MV-4-11 (cell line): ENCODE measurements at regions not wholly inside any gene's neighbourhood (a gene's known extent, or its start where the extent isn't known, plus 50 kb on each side); places are given as distances from the start of the nearest gene placed in this dataset.
"Not testable (repeated sequence)": the region's sequence is repeated elsewhere in the genome, so short reads cannot be mapped to it uniquely, and the experiment has no call there.

Experiments
- DNase-seq: peaks from one replicate; lab custom pipeline; 2025; lab: John Stamatoyannopoulos, UW

- DNase-seq = no peak
Observed at GRCh38 chr21:31455506-31455905, 111.4 kb upstream of the TIAM1 start.

DNA sequence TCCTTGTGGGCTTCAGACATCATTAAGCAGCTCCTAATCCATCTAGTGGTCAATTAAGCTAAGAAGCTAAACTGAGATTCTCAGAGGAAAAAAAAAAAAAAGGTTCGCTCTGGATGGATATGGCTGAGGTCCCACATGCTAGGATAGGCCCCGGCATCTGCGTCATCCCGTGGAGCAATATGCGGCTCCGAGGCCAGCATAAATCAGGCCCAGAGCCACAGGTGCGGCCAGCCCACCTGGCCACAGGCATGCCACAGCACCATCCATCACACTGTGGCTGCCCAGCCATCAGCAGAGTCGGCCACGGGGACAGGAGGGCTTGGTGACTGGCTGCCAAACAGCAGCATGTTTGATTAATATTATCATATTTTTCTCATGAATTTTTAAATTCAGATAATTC is 106.9 kb upstream of the TIAM1 start:
- no peak for DNase-seq

- DNase-seq = no peak
Observed at GRCh38 chr21:31449921-31450535, 106.0 kb upstream of the TIAM1 start.

DNA sequence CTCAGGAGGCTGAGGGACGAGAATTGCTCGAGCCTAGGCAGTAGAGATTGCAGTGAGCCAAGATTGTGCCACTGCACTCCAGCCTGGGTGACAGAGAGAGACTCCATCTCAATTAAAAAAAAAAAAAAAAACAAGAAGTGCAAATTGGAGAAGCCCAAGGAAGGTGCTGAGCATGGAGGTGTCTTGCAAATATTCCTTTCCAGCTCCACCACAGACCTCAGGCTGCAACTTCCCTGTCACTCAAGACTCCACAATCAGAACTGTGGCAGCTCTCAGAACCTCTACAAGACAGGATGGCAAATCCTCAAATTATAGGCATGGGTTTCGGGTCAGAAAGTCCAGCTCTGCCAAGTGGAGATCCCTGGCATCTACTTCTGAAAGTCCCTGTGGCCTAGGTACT is 104.4 kb upstream of the TIAM1 start:
- peak; percentile 54 for DNase-seq

- DNase-seq = no peak
Observed at GRCh38 chr21:31447505-31447904, 103.4 kb upstream of the TIAM1 start.

DNA sequence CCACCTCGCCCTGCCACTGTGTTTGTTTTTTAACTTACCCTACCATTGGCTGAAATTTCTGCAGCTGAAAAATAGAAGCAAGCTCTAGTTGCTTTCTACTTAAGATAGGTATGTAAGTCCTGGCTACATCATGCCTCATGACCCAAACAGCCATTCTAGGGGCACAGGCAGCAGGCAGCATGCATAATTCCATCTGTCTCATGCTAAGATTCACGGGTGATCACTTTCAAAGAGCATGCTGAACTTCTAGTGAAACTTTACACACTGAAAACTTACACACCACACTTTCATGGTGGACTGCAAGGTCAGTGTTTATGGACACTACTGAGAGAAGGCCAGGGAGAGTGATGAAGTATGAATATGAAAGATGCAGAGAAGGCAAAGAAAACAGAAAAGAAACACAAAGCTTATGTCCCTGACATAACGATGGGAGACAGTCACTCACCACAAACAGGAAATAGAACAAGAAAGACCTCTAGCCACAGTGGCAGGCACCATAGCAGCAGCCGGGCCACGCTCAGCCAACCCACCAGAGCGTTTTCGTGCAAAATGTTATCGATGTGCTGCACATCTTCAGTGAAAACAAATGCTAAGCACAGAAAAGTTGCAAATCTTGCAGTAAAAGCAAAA is 102.3 kb upstream of the TIAM1 start:
- DNase-seq = peak; percentile 63

GRCh38 chr21:31445137-31445536 is 101.1 kb upstream of the TIAM1 start:
- no peak for DNase-seq

- DNase-seq = peak; percentile 58
Observed at GRCh38 chr21:31443736-31444521, 99.9 kb upstream of the TIAM1 start.

DNA sequence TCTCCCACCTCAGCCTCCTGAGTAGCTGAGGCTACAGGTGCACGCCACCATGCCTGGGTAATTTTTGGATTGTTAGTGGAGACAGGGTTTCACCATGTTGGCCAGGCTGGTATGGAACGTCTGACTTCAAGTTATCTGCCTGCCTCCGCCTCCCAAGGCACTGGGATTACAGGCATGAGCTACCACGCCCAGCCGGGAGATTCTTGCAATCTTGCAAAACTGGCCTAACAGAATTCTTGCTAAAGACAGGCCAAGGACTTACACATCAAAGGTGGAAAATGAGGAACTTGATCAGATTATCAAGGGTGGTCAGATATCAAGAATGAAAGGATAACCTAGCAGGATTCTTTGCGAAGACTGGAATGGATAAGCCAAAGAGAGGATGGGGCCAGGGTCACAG is 98.3 kb upstream of the TIAM1 start:
- no peak for DNase-seq

GRCh38 chr21:31429506-31429905 is 85.4 kb upstream of the TIAM1 start:
- no peak for DNase-seq

DNA sequence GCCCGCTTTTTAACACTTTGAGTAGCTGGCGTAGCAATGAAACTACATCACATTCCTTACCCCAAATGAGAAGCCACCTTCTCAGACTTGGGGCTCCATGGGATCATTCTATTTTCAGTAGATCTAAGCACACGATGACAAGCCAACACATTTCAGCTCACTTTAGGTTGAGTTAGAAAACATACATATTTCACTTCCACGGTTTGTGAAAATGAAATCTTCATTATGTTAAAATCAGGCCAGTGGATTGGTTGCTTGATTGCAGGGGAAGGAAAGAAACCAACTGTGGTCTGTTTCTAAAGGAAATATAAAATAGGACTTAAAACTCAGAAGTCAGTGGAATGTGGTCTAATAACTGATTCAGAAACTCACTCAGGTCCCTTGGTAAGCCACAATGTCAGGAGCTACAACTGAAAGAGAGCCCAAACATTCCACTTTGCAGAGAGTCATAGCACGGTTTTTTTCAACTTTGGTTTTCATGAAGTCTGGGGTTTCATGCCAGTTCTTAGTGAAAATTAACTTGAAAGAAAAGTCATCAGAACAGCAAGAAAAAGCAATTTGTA is 82.3 kb upstream of the TIAM1 start:
- peak; percentile 10 for DNase-seq

- no peak for DNase-seq
Observed at GRCh38 chr21:31425138-31425537, 81.1 kb upstream of the TIAM1 start.

GRCh38 chr21:31424058-31424457 is 80.0 kb upstream of the TIAM1 start:
- DNase-seq = no peak

DNA sequence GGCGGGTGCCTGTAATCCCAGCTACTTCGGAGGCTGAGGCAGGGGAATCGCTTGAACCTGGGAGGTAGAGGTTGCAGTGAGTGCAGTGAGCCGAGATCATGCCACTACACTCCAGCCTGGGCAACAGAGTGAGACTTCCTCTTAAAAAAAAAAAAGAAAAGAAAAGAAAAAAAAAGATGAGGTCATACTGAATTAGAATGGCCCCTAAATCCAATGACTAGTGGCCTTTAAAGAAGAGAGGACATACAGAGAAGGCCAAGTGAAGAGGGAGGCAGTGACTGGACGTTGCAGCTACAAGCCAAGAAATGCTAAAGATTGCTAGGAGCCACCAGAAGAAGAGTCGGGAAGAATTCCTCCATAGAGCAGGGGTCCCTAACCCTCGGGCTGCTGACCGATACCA is 76.9 kb upstream of the TIAM1 start:
- DNase-seq = no peak

- no peak for DNase-seq
Observed at GRCh38 chr21:31420354-31420753, 76.3 kb upstream of the TIAM1 start.

DNA sequence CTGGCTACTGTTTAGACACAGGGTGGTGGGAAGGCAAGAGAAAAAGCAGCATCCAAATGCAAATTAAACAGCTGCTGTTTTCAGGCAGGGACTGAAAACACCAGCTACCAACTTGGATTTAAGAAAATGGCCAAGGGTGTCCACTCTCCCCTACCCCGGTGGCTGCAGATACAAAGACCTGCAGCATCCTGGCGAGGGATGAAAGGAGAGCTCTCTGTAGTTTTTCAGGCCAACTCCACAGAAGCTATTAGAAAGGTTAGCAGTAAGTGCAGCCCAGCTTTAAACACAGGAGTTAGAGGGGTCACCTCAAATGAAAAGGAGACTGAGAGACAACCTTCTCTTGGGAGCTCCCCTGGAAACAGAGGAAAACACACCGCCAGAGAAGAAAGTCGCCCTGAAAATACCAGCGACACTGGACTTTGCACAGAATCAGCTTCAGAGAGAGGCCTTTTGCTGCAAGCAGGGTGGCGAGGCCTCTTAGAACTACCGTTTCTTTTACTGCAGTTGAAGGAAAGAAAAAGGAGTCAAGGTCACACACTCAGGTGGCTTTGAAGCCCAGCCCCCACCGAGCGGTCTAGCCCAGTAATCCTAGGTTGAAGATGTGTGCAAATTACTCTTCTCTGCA is 74.4 kb upstream of the TIAM1 start:
- no peak for DNase-seq

- not testable (repeated sequence) for DNase-seq
Observed at GRCh38 chr21:31417214-31417613, 73.2 kb upstream of the TIAM1 start.

DNA sequence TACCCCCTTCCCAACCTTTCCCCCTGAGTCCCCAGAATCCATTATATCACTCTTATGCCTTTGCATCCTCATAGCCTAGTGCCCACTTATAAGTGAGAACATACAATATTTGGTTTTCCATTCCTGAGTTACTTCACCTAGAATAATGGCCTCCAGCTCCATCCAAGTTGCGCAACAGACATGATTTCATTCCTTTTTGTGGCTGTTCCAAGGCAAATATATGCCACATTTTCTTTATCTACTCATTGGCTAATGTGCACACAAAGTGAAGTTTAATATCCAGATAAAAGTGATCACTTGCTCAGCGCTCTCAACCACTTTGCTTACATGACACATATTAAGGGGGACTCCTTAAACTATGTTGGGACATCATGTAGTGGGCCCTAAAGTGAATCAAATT is 72.4 kb upstream of the TIAM1 start:
- DNase-seq = no peak

- no peak for DNase-seq
Observed at GRCh38 chr21:31414263-31415000, 70.4 kb upstream of the TIAM1 start.

- DNase-seq = no peak
Observed at GRCh38 chr21:31413698-31414097, 69.6 kb upstream of the TIAM1 start.

DNA sequence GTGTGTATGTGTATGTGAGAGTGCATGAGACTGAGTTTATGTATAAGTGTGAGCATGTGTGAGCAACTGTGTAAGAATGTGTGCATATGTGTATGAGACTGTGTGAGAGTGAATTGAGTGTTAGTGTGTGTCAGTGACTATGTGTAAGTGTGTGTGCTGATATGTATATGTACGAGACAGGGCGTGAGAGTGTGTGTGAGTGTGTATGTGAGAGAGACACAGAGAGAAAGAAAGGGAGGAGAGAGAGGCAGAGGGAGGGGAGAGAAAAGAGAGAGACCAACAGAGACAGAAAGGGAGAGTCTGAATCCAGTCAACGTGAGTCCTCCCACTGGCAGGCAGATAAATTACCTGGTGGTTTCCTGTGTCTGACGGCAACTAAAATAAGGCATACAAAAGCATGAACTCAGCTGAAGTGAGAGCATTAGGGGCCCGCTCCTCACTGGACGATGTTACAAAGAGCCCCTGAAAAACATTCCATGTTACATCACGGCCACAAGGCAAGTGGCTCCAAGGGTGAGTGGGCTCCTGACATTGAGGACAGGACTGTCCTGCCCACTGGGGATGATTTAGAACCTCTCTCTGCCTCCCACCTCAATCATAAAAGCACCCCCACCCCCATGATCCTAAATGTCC is 66.6 kb upstream of the TIAM1 start:
- DNase-seq = no peak
